HG03025 (cell line): ENCODE measurements at regions not wholly inside any gene's neighbourhood (a gene's known extent, or its start where the extent isn't known, plus 50 kb on each side); places are given as distances from the start of the nearest gene placed in this dataset.

ENCODE experiments used
- ATAC-seq: cut with Tn5 transposase; IDR thresholded peaks from one replicate; pipeline ENCODE4 v1.9.1; 2021; ENCODE audit warnings: mild to moderate bottlenecking, moderate library complexity; ENCODE audit not compliant: unreplicated experiment, low FRiP score

GRCh38 chr20:11315525-11315924, 602.2 kb upstream of the BTBD3 start:
- ATAC-seq = no peak

- ATAC-seq = no peak
These were observed 601.4 kb upstream of the BTBD3 start for GRCh38 chr20:11316244-11316643.

- no peak for ATAC-seq
These were observed 597.7 kb upstream of the BTBD3 start for GRCh38 chr20:11320033-11320432.

- no peak for ATAC-seq
These were observed 593.9 kb upstream of the BTBD3 start for GRCh38 chr20:11323816-11324215.

- ATAC-seq = no peak
These were observed 592.7 kb upstream of the BTBD3 start for GRCh38 chr20:11324990-11325389.

- no peak for ATAC-seq
These were observed 588.9 kb upstream of the BTBD3 start for GRCh38 chr20:11328839-11329238.

GRCh38 chr20:11329271-11329670, 588.4 kb upstream of the BTBD3 start:
- ATAC-seq = no peak

GRCh38 chr20:11331096-11331495, 586.6 kb upstream of the BTBD3 start:
- ATAC-seq = no peak

- ATAC-seq = no peak
These were observed 585.3 kb upstream of the BTBD3 start for GRCh38 chr20:11332381-11332780.

GRCh38 chr20:11333634-11334033, 584.1 kb upstream of the BTBD3 start:
- ATAC-seq = no peak

- ATAC-seq = no peak
These were observed 580.1 kb upstream of the BTBD3 start for GRCh38 chr20:11337361-11338130.

GRCh38 chr20:11338496-11339306, 579.0 kb upstream of the BTBD3 start:
- ATAC-seq = no peak

GRCh38 chr20:11344939-11345338, 572.8 kb upstream of the BTBD3 start:
- ATAC-seq = no peak

GRCh38 chr20:11347738-11348137, 570.0 kb upstream of the BTBD3 start:
- ATAC-seq = no peak

GRCh38 chr20:11350126-11351005, 567.3 kb upstream of the BTBD3 start:
- ATAC-seq = no peak

- no peak for ATAC-seq
These were observed 565.7 kb upstream of the BTBD3 start for GRCh38 chr20:11352041-11352440.

- no peak for ATAC-seq
These were observed 562.8 kb upstream of the BTBD3 start for GRCh38 chr20:11354846-11355245.

- ATAC-seq = no peak
These were observed 562.3 kb upstream of the BTBD3 start for GRCh38 chr20:11355345-11355744.

- no peak for ATAC-seq
These were observed 561.6 kb upstream of the BTBD3 start for GRCh38 chr20:11356061-11356460.

GRCh38 chr20:11362450-11362849, 555.2 kb upstream of the BTBD3 start:
- ATAC-seq = no peak

GRCh38 chr20:11364736-11365135, 553.0 kb upstream of the BTBD3 start:
- no peak for ATAC-seq
